GM12878 (cell line): ENCODE measurements at regions not wholly inside any gene's neighbourhood (a gene's known extent, or its start where the extent isn't known, plus 50 kb on each side); places are given as distances from the start of the nearest gene placed in this dataset.

Experiments
- ATAC-seq: fragments of 200-7000 bp; cut with Tn5 transposase; 3 replicates; pipeline ENCODE4 v1.9.1; 2020; ENCODE audit warnings: mild to moderate bottlenecking, moderate library complexity
- BruUV-seq: library from RNA; stranded (reverse); fragments of 400-500 nt; replicated peaks from 2 replicates; lab custom pipeline; 2021; lab: Mats Ljungman, UMichigan
- CTCF ChIA-PET: fragments of 300-600 bp; sonication (Branson Sonifier 250); formaldehyde crosslinking; extraction: SDS; loops from one replicate; lab custom pipeline; 2021; ENCODE audit warnings: inconsistent platforms; lab: Yijun Ruan, JAX
- POLR2A ChIA-PET: fragments of 350-600 bp; formaldehyde crosslinking; extraction: SDS; loops from one replicate; lab custom pipeline; 2021; ENCODE audit warnings: inconsistent platforms; lab: Charles Lee
- RAD21 ChIA-PET: fragments of 300-600 bp; sonication (Branson Sonifier 250); formaldehyde crosslinking; loops from one replicate; lab custom pipeline; 2023; ENCODE audit warnings: antibody characterized with exemption; ENCODE audit not compliant: unreplicated experiment; lab: Charles Lee
- SMC1A ChIA-PET: fragments of 300-600 bp; sonication (Branson Sonifier 250); formaldehyde crosslinking; loops from one replicate; lab custom pipeline; 2023; ENCODE audit not compliant: unreplicated experiment, uncharacterized antibody; lab: Charles Lee
- DNase-seq: peaks from one replicate; pipeline ENCODE4 v3.0.0-alpha.2; 2011; ENCODE audit warnings: low read depth, low spot score
- FAIRE-seq: peaks from 3 replicates; lab custom pipeline; 2011; peaks lifted over from hg19 to GRCh38; lab: Jason Lieb, UNC
- H2AFZ ChIP-seq: 2 replicates; pipeline ENCODE4 v1.6.0; 2011; ENCODE audit warnings: low read depth, low read length, control low read depth; ENCODE audit not compliant: control insufficient read depth
- H3K27ac ChIP-seq: 2 replicates; pipeline ENCODE4 v1.5.1; 2011; ENCODE audit warnings: control low read depth; ENCODE audit not compliant: control insufficient read depth, insufficient read depth
- H3K27me3 ChIP-seq, 2 experiments: replicated peaks in 1 of 2; 2 replicates each; pipeline versions ENCODE4 v1.6.0 to v1.6.1; 2011; ENCODE audit warnings: low read length in 1 of 2; ENCODE audit not compliant: control insufficient read depth in 2 of 2, insufficient read depth in 2 of 2
- H3K36me3 ChIP-seq, 2 experiments: 2 replicates each; pipeline ENCODE4 v1.5.1; 2011; ENCODE audit warnings: low read length in 1 of 2; ENCODE audit not compliant: control insufficient read depth in 2 of 2, insufficient read depth in 2 of 2
- H3K4me1 ChIP-seq: 2 replicates; pipeline ENCODE4 v1.6.1; 2011; ENCODE audit warnings: mild to moderate bottlenecking, low read length, moderate library complexity, mixed read lengths; ENCODE audit not compliant: control insufficient read depth, insufficient read depth
- H3K4me2 ChIP-seq: 2 replicates; pipeline ENCODE4 v1.6.0; 2011; ENCODE audit warnings: control low read depth; ENCODE audit not compliant: control insufficient read depth, insufficient read depth
- H3K4me3 ChIP-seq: fragments of 200-600 bp; sonication (generic); 2 replicates; pipeline ENCODE4 v1.5.1; 2016
- H3K79me2 ChIP-seq: 2 replicates; pipeline ENCODE4 v1.6.0; 2011; ENCODE audit warnings: low read length; ENCODE audit not compliant: control insufficient read depth, insufficient read depth
- H3K9ac ChIP-seq: 2 replicates; pipeline ENCODE4 v1.8.0; 2011; ENCODE audit warnings: low read length, control low read depth, mixed read lengths; ENCODE audit not compliant: control insufficient read depth, insufficient read depth
- H3K9me3 ChIP-seq: replicated peaks from 3 replicates; pipeline ENCODE4 v1.5.1; 2011; ENCODE audit warnings: mild to moderate bottlenecking, low read length; ENCODE audit not compliant: control insufficient read depth, insufficient read depth
- H4K20me1 ChIP-seq: 2 replicates; pipeline ENCODE4 v1.6.0; 2011; ENCODE audit not compliant: control insufficient read depth, insufficient read depth
- ATF7 ChIP-seq: fragments of 450-650 bp; IDR thresholded peaks from 2 replicates; pipeline ENCODE4 v1.6.1; 2016; ENCODE audit warnings: low read depth, mild to moderate bottlenecking
- BMI1 ChIP-seq: fragments of 450-650 bp; IDR thresholded peaks from 2 replicates; pipeline ENCODE4 v1.6.1; 2016; ENCODE audit warnings: mild to moderate bottlenecking, moderate library complexity, borderline replicate concordance
- CREM ChIP-seq: IDR thresholded peaks from 2 replicates; pipeline ENCODE4 v1.6.1; 2014; ENCODE audit warnings: antibody characterized with exemption, low read depth
- GATAD2B ChIP-seq: fragments of 450-650 bp; conservative IDR thresholded peaks from 2 replicates; pipeline ENCODE4 v1.6.1; 2017; ENCODE audit warnings: low read depth, mild to moderate bottlenecking, moderate library complexity
- LARP7 ChIP-seq: fragments of 450-650 bp; IDR thresholded peaks from 2 replicates; pipeline ENCODE4 v1.6.1; 2017; ENCODE audit warnings: mild to moderate bottlenecking
- NFYB ChIP-seq: IDR thresholded peaks from 2 replicates; pipeline ENCODE4 v1.6.1; 2011; ENCODE audit warnings: low read depth, mild to moderate bottlenecking, low read length, improper control_type of control experiment, moderate library complexity; ENCODE audit not compliant: insufficient read depth
- NR2C1 ChIP-seq: fragments of 450-650 bp; IDR thresholded peaks from 2 replicates; pipeline ENCODE4 v1.6.1; 2017; ENCODE audit warnings: antibody characterized with exemption, mild to moderate bottlenecking, moderate library complexity
- PAX5 ChIP-seq: IDR thresholded peaks from 2 replicates; pipeline ENCODE4 v1.6.1; 2011; ENCODE audit warnings: low read depth, low read length, borderline replicate concordance
- POLR2A ChIP-seq: IDR thresholded peaks from 2 replicates; pipeline ENCODE4 v1.6.1; 2011; ENCODE audit warnings: low read depth, mild to moderate bottlenecking, low read length
- RFX5 ChIP-seq: IDR thresholded peaks from 2 replicates; pipeline ENCODE4 v1.6.1; 2011; ENCODE audit warnings: low read depth, low read length, improper control_type of control experiment
- TAF1 ChIP-seq: IDR thresholded peaks from 2 replicates; pipeline ENCODE4 v1.6.1; 2011; ENCODE audit warnings: mild to moderate bottlenecking, low read depth, low read length, borderline replicate concordance
- TCF12 ChIP-seq: IDR thresholded peaks from 2 replicates; pipeline ENCODE4 v1.6.1; 2011; ENCODE audit warnings: low read depth, mild to moderate bottlenecking, low read length
- ZNF217 ChIP-seq: fragments of 450-650 bp; IDR thresholded peaks from 2 replicates; pipeline ENCODE4 v1.6.1; 2017; ENCODE audit warnings: antibody characterized with exemption, mild to moderate bottlenecking
- ZNF274 ChIP-seq: IDR thresholded peaks from one replicate; pipeline ENCODE4 v1.8.0; 2011; ENCODE audit not compliant: insufficient read length, insufficient read depth
- ZNF384 ChIP-seq: IDR thresholded peaks from 2 replicates; pipeline ENCODE4 v1.6.1; 2012; ENCODE audit warnings: low read depth, mild to moderate bottlenecking, low read length, improper control_type of control experiment, borderline replicate concordance
- ZSCAN29 ChIP-seq: fragments of 450-650 bp; IDR thresholded peaks from 2 replicates; pipeline ENCODE4 v1.6.1; 2017; ENCODE audit warnings: mild to moderate bottlenecking, moderate library complexity
- WGBS: methylation state at CpG from one replicate; pipeline ENCODE4 v1.1.6; 2016; ENCODE audit warnings: low lambda C conversion rate; ENCODE audit not compliant: insufficient replicate concordance, insufficient coverage; ENCODE audit errors: missing lambda C conversion rate; 5-methylcytosine and 5-hydroxymethylcytosine counted together
- in situ Hi-C: fragments of 300-500 bp; cut with MboI; formaldehyde crosslinking; loops from 9 replicates; pipeline ENCODE4 v1.14.3; 2018; ENCODE audit warnings: mixed read lengths
- intact Hi-C: fragments of 100-400 bp; cut with micrococcal nuclease; formaldehyde crosslinking; loops from one replicate; pipeline ENCODE4 v1.14.2; 2022; ENCODE audit not compliant: unreplicated experiment
- TF ChIP-seq, protein P1 (sequence below): IDR thresholded peaks from 2 replicates; pipeline ENCODE4 v1.6.1; 2011; ENCODE audit warnings: borderline replicate concordance, low read depth, mild to moderate bottlenecking, moderate library complexity, low read length; ENCODE audit not compliant: insufficient read depth, poor library complexity, severe bottlenecking
- TF ChIP-seq, protein P2 (sequence below): IDR thresholded peaks from 2 replicates; pipeline ENCODE4 v1.6.1; 2012; ENCODE audit warnings: low read depth, low read length, improper control_type of control experiment

DNA sequence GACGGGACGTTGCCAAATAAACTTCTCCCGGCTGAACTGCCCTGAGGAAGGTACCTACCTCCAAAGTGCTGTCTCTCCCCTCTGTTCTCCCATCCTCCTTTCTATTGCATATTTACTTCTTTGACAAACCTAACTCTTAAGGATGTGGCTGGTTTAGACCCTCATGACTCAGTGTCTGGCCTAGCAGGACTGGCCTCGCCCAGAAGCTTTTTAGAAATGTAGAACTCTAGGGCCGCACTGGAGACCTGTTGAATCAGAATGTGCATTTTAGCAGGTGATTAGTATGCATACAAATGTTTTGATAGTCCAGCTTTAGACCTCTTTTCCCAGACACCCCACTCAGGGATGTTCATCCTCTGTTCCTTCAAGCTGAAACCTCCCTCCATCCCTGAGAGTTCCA lies 335.9 kb downstream of the PIK3R1 start:
- DNase-seq (no peak), FAIRE-seq (no peak), ATAC-seq (no peak)
- no peak overlapping the region for H2AFZ ChIP-seq
- in situ Hi-C loops (no loop called here), intact Hi-C loops (loop anchor here (10.0 kb wide), 1 partner anchor 53 kb away; no protein-coding TSS in a partner anchor)
- no peaks in the 10 kb centered on the region for H3K79me2 ChIP-seq
- no peaks in the 10 kb centered on the region for H3K27me3 ChIP-seq
- SMC1A ChIA-PET = no interaction called here
- no peak overlapping the region for H3K4me3 ChIP-seq
- no peak overlapping the region for H3K4me2 ChIP-seq
- no TSS peak for BruUV-seq
- no peaks in the 10 kb centered on the region for H3K4me1 ChIP-seq
- RAD21 ChIA-PET = interaction anchor here (1.1 kb wide), 1 partner anchor 17 kb away, joined by 3 read pairs; no protein-coding TSS in a partner anchor
- H4K20me1 ChIP-seq = no peaks in the 10 kb centered on the region
- no peak overlapping the region for H3K9ac ChIP-seq
- no peaks in the 10 kb centered on the region for H3K36me3 ChIP-seq
- WGBS = 40% methylated on average over 5 of the region's 5 CpGs
- CTCF ChIA-PET = no interaction called here
- H3K27ac ChIP-seq = no peak overlapping the region
- POLR2A ChIA-PET = no interaction called here
- TF ChIP-seq BMI1 (no peak), GATAD2B (no peak), PAX5 (no peak), LARP7 (no peak), NFYB (no peak), ZNF274 (no peak), RFX5 (no peak), ATF7 (no peak), CREM (no peak), TAF1 (no peak), ZNF384 (no peak), ZNF217 (no peak), ZSCAN29 (no peak), POLR2A (no peak), NR2C1 (no peak), TCF12 (no peak)
- TF ChIP-seq, protein P1, sequence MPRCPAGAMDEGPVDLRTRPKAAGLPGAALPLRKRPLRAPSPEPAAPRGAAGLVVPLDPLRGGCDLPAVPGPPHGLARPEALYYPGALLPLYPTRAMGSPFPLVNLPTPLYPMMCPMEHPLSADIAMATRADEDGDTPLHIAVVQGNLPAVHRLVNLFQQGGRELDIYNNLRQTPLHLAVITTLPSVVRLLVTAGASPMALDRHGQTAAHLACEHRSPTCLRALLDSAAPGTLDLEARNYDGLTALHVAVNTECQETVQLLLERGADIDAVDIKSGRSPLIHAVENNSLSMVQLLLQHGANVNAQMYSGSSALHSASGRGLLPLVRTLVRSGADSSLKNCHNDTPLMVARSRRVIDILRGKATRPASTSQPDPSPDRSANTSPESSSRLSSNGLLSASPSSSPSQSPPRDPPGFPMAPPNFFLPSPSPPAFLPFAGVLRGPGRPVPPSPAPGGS = no peak
- TF ChIP-seq, protein P2, sequence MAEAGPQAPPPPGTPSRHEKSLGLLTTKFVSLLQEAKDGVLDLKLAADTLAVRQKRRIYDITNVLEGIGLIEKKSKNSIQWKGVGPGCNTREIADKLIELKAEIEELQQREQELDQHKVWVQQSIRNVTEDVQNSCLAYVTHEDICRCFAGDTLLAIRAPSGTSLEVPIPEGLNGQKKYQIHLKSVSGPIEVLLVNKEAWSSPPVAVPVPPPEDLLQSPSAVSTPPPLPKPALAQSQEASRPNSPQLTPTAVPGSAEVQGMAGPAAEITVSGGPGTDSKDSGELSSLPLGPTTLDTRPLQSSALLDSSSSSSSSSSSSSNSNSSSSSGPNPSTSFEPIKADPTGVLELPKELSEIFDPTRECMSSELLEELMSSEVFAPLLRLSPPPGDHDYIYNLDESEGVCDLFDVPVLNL = no peak
- no peaks in the 10 kb centered on the region; the same call in 2 of the 3 replicates for H3K9me3 ChIP-seq
